Kidney (tissue), 13 donors: ENCODE measurements at regions not wholly inside any gene's neighbourhood (a gene's known extent, or its start where the extent isn't known, plus 50 kb on each side); places are given as distances from the start of the nearest gene placed in this dataset.

ENCODE experiments used
- DNase-seq, 5 donors: peaks; one replicate each; pipeline ENCODE4 v3.0.0-alpha.2; 2013 to 2020
- FAIRE-seq: peaks from 2 replicates; lab custom pipeline; 2012; peaks lifted over from hg19 to GRCh38; lab: Jason Lieb, UNC
- H3K27ac ChIP-seq, 2 donors: one replicate each; pipeline ENCODE4 v1.7.0; 2013; ENCODE audit warnings: low read depth in 2 of 2, low read length in 2 of 2, inconsistent platforms in 1 of 2
- H3K27me3 ChIP-seq: one replicate; pipeline ENCODE4 v1.7.1; 2013; ENCODE audit warnings: low read length, inconsistent platforms; ENCODE audit not compliant: control insufficient read depth, insufficient read depth
- H3K36me3 ChIP-seq, 3 donors: one replicate each; pipeline versions ENCODE4 v1.7.0 to v1.7.1; 2013; ENCODE audit warnings: low read length in 3 of 3, control low read depth in 1 of 3, inconsistent platforms in 1 of 3; ENCODE audit not compliant: insufficient read depth in 3 of 3, control insufficient read depth in 2 of 3
- H3K4me1 ChIP-seq, 3 donors: one replicate each; pipeline versions ENCODE4 v1.7.0 to v1.7.1; 2013; ENCODE audit warnings: low read length in 3 of 3, inconsistent platforms in 1 of 3, low read depth in 1 of 3; ENCODE audit not compliant: control insufficient read depth in 2 of 3, insufficient read depth in 2 of 3
- H3K4me3 ChIP-seq, 3 donors: one replicate each; pipeline versions ENCODE4 v1.7.0 to v1.8.1; 2013; ENCODE audit warnings: low read length in 3 of 3, control low read depth in 1 of 3, inconsistent platforms in 1 of 3
- H3K9ac ChIP-seq, 3 donors: one replicate each; pipeline versions ENCODE4 v1.7.0 to v1.7.1; 2013; ENCODE audit warnings: low read length in 3 of 3, control low read depth in 1 of 3, inconsistent platforms in 1 of 3
- H3K9me3 ChIP-seq, 3 donors: one replicate each; pipeline versions ENCODE4 v1.7.0 to v1.7.1; 2013; ENCODE audit warnings: low read length in 3 of 3, control low read depth in 1 of 3, inconsistent platforms in 1 of 3; ENCODE audit not compliant: control insufficient read depth in 2 of 3, insufficient read depth in 1 of 3
- CTCF ChIP-seq: IDR thresholded peaks from 3 replicates; pipeline ENCODE4 v1.5.1; 2012; ENCODE audit warnings: mild to moderate bottlenecking, moderate library complexity, borderline replicate concordance; ENCODE audit not compliant: insufficient read depth; ENCODE audit errors: extremely low read depth
- intact Hi-C: fragments of 100-400 bp; cut with DNase I; formaldehyde crosslinking; loops from one replicate; pipeline ENCODE4 v1.11.1; 2022
- donor health status: control.
- donor health status: control.
- donor health status: control.
- donor health status: control.
- donor health status: control.
- donor health status: DM: yes; HTN: yes; CAD: no.
- donor health status: Normal renal cell carcinoma (clear cell type).

GRCh38 chr10:125266966-125267365 is 106.6 kb upstream of the CTBP2 start:
- Histone ChIP-seq H3K4me1 (no peaks in the 10 kb centered on the region), H3K27ac (no peak overlapping the region), H3K27me3 (no peaks in the 10 kb centered on the region), H3K9me3 (no peaks in the 10 kb centered on the region), H3K36me3 (no peaks in the 10 kb centered on the region), H3K9ac (no peak overlapping the region), H3K4me3 (no peak overlapping the region)
- intact Hi-C loops: no loop called here
- FAIRE-seq: no peak
- DNase-seq: no peak
- TF ChIP-seq CTCF: no peak

GRCh38 chr10:125266541-125266940 is 106.2 kb upstream of the CTBP2 start:
- no peaks in the 10 kb centered on the region for H3K9me3 ChIP-seq

GRCh38 chr10:125265579-125265955 is 105.2 kb upstream of the CTBP2 start:
- TF ChIP-seq CTCF: no peak
- H3K4me1 ChIP-seq: no peaks in the 10 kb centered on the region
- H3K9me3 ChIP-seq: no peaks in the 10 kb centered on the region
- H3K9ac ChIP-seq: no peak overlapping the region
- H3K27me3 ChIP-seq: no peaks in the 10 kb centered on the region
- no peak for FAIRE-seq
- no peaks in the 10 kb centered on the region for H3K36me3 ChIP-seq
- no peak for DNase-seq
- no peak overlapping the region for H3K27ac ChIP-seq
- no peak overlapping the region for H3K4me3 ChIP-seq
- intact Hi-C loops: no loop called here

More at GRCh38 chr10:125266541-125266940, 106.2 kb upstream of the CTBP2 start:
- Histone ChIP-seq H3K4me3 (no peak overlapping the region), H3K36me3 (no peaks in the 10 kb centered on the region), H3K9ac (no peak overlapping the region), H3K27ac (no peak overlapping the region), H3K27me3 (no peaks in the 10 kb centered on the region), H3K4me1 (no peaks in the 10 kb centered on the region)
- intact Hi-C loops: no loop called here
- FAIRE-seq (no peak), DNase-seq (no peak)
- no peak for TF ChIP-seq CTCF

GRCh38 chr10:125264757-125265578 is 104.6 kb upstream of the CTBP2 start:
- H3K27me3 ChIP-seq: no peaks in the 10 kb centered on the region
- no peak overlapping the region for H3K27ac ChIP-seq
- FAIRE-seq (no peak), DNase-seq (no peak)
- H3K9me3 ChIP-seq: no peaks in the 10 kb centered on the region
- no peaks in the 10 kb centered on the region for H3K4me1 ChIP-seq
- intact Hi-C loops: no loop called here
- no peak overlapping the region for H3K9ac ChIP-seq
- H3K4me3 ChIP-seq: no peak overlapping the region
- H3K36me3 ChIP-seq: no peaks in the 10 kb centered on the region
- TF ChIP-seq CTCF: no peak
